Hindlimb muscle (tissue), 1 donor: ENCODE measurements at regions not wholly inside any gene's neighbourhood (a gene's known extent, or its start where the extent isn't known, plus 50 kb on each side); places are given as distances from the start of the nearest gene placed in this dataset.
"Not testable (repeated sequence)": the region's sequence is repeated elsewhere in the genome, so short reads cannot be mapped to it uniquely, and the experiment has no call there.

Experiments
- DNase-seq: peaks from one replicate; pipeline ENCODE4 v3.0.0-alpha.2; 2013

DNA sequence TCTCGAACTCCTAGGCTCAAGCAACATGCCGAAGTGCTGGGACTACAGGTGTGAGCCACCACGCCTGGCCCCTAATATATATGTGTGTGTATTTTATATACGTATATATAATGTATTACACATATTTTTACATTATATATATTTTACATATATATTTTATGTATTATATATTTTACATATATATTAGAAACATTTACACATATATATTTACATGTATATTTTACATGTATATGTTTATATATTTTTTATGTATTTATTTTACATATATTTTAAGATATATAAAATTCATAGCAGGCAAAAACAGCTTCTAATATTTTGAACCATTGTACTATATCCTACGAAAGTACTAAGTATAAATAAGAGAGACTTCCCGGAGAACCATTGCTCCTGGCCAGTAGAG, 455.1 kb downstream of the XYLT1 start:
- DNase-seq = no peak

DNA sequence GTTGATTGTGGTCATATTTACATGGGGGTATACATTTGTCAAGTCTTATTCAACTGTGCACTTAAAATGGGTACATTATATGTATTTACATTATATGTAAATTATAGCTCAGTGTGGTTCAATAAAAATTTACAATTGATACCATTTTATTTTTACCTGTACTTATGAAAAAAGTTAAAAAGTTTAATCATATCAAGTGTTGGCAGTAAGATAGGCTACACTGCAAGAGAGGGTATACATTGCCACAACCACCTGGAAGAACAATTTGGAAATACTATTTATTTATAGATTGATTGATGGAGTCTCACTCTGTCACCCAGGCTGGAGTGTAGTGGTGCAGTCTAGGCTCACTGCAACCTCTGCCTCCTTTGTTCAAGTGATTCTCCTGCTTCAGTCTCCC, 453.3 kb downstream of the XYLT1 start:
- DNase-seq = no peak

DNA sequence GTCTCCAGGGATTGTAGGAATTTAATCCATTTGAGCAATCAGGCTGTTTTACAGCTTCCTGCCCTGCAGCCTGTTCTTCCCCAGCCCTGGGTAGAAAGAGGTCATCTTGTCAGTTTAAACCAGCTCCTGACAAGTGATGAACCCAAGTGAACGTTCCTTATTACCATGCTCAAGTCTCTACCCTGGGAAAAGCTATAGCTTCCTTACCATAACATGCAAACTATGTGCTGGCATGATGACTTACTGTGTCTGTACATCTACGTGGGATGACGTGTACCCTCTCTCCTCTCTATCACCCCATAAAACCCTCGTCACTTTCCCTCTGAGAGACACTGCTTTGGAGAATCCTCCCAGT, 452.2 kb downstream of the XYLT1 start:
- DNase-seq = no peak

DNA sequence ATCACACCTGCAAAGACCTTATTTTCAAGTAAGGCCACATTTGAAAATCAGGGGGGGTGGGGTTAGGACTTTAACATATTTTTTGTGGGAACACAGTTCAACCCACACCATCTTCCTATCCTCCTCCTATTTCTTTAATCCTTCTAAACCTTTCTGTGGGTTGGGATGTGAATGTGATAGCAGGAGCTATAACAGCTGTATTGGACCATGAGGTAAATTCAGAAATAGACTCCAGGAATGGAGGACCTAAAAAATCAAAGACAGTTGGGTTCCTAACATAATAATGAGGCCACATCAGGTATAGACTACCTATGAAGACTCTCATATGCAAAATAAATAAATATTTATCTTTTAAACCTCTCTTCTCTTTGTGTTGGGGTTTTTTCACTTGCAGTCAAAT, 451.4 kb downstream of the XYLT1 start:
- DNase-seq = no peak

DNA sequence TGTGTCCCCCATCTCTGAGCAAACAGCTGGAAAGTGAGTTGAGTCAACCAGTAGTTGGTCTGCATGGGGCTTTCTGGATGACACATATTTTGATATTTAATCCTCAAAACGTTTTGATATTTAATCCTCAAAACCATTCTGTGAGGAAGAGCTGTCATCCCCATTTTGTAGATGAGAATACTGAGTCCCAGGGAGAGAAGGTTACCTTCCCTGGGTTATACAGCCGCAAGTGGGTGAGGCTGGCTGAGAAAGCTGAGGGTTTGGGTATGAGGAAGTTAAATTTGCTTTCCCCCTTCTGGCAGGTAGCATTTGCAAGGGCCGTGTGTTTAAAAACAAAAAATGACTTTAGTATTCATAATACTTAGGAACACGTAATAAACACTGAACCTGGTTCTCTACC, 447.2 kb downstream of the XYLT1 start:
- DNase-seq = no peak

DNA sequence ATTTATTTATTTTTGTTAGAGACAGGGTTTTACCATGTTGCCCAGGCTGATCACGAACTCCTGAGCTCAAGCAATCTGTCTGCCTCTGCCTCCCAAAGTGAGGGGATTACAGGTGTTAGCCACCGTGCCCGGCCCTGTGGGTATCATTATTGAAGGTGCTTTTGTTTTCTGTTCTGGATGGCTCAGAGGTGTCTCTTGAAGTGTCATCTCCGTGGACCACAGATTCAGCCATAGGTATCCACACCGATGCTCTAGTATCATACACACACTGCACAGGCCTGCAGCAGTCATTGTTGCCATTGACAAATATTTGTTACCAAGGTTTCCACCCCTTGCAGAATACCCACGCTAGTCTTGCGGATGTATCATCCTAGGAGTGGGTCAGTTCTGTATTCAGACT, 446.2 kb downstream of the XYLT1 start:
- DNase-seq = no peak

DNA sequence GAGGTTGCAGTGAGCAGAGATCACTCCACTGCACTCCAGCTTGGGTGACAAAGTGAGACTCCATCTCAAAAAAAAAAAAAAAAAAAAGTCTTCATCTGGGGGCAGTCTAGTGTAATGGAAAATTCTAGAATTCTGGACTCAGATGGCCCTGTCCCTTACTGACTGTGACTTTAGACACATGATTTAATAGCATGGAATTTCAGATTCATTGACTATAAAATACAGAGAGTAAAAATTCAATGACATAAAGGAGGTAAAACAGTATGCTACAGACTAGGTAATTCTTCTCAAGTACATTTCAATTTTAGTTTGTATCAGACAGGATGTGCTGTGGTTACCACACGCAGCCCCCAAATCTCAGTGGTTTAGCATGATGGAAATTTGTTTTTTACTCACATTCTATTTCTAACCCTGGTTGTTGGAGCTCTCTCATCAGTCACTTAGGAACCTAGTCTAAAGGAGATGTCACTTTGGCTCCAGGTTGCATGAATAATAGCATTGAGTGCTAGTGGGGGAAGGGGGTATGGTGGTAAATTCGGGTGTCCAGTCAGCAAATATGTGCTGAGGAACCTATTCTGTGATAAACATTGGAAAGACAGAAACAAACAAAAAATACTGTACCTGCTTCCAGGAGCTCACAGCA, 444.0 kb downstream of the XYLT1 start:
- DNase-seq = no peak

DNA sequence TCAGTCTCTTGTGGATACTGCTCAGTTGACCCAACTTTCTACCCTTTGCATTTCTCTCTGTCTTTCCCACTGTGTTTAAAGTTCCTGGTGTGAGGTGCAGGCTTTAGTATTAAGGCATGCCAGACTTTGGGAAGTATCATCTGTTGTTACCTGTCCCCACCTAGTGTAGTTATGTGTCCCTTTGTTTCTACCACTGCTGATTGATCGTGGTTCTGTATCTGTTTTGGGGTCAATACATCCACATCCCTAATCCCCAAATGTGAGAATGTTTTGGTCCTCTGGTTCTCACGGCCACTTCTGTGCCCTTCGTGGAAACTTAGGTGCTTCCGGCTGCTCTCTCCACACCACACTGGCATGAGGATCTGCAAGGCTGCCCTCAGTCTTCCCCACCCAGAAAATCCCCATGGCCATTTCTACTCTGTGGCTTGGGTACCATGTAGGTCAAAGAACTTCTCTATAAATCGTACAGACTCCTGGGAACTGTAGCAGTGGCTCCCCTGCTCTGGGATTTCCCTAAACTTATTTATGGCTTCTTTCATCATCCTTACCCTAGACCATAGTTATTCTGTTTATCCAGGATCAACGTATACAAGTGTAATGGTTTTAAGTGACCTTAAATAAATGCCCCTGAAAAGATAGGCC, 443.2 kb downstream of the XYLT1 start:
- DNase-seq = no peak

DNA sequence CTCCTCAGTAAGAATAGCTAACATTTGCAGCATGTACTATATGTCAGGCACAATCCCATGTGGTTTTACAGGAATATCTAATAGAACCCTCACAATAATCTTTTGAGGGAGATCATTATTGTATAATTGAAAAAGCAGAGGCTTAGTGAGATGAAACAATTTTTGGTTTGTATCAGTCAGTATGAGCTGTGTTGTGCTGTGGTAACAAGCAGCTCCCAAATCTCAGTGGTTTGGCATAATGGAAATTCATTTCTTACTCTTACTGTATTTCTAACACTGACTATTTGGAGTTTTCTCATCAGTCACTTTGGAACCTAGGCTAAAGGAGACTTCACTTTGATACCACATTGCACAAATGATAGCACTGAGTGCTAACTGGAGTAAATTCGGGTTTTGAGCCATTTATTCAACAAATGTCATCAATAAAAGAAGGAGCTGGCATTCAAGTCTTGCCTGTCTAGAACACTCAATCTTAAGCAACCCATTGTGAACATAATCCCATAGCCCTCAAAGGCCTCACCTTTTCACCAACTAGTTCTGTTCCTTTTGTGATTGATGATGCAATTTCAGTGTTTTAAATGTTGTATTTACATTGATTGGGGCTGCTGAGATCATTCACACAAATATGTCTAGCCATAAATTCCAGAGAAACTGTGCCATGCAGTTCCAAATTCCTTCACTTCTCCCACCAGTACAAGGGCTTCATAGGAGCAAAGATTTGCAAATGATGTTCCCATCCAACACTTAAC, 441.0 kb downstream of the XYLT1 start:
- DNase-seq = no peak

DNA sequence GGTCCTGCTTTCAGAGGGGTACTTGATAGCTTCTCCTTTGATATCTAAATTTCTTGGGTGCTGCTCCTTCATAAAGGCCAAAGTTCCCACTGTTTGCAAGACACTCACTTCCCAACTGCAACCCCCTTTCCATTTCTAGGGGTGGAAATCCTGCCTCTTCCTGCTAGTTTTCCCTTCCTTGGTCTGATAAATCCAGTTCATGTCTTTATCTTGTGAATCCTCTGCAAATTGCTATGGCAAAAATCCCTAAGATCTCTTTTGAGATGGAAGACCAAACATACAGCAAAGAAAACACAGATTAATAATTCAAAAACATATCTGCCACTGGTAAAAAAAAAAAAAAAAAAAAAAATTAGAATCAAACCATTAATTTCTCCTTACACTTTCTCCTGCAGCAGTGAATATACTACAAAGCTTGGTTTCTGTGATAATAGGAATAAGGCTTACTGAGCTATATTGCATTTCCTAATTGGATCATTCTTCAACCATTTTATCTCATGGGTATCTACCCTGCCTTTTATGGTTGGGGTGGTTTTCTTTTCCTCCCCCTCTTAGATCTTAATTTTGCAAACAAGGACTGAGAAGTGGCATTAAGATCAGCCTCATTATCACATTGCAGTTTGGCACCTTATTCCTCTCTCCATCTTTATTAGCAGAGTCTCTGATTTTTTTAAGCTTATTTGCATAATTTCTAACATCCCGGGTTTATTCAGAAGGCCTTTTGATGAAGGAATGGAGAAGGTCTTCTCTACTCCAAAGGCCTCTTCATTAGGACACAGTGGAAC, 439.1 kb downstream of the XYLT1 start:
- no peak for DNase-seq

DNA sequence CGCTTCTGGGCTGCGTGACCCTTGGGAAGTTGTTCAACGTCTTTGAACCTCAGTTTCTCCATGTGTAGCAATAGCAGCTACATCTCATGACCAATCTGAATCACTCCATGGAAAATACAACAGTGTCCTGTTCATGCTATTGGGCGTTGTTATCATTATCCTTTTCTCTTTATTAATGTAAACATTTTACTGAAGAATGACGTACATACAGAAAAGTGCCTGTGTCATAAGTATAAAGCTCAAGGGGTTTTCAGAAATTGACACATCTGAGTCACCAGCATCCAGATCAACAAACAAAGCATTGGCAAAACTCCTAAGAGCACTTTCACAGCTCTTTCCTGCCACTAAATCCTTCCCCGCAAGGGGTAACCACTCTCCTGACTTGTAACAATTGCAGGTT, 438.4 kb downstream of the XYLT1 start:
- no peak for DNase-seq

DNA sequence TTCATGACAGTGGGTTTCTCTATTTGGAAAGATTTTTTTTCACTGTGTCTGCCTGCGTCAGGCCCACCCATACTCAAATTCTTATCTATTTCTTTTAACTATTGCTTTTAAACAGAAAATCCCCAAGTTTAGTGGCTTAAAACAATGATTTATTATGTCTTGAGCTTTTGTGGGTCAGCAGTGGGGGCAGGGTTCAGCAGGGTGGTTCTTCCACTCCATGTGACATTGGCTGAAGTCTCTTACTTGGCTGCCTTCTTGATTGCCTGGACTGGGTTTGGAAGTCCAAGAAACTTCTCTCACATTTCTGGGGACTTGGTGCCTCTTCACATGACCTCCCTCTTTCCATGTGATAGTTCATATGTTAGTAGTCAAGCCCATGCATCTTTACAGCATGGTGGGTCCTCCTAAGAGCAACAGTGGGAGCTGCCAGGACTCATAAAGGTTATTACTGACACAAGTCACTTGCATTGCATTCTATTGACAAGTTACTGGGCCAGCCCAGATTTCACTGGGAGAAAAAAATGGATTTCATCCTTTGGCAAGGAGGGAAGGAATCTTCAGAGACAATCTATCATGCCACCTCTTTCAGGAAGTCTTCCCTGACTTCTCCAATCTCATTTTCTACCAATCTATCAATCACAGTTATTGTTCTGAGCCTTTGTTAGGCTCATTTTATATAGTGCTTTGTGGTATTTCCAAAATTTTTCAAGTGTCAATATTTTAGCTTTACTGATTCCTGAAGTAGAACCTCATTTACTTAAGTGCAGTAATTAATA, 436.1 kb downstream of the XYLT1 start:
- DNase-seq = no peak

DNA sequence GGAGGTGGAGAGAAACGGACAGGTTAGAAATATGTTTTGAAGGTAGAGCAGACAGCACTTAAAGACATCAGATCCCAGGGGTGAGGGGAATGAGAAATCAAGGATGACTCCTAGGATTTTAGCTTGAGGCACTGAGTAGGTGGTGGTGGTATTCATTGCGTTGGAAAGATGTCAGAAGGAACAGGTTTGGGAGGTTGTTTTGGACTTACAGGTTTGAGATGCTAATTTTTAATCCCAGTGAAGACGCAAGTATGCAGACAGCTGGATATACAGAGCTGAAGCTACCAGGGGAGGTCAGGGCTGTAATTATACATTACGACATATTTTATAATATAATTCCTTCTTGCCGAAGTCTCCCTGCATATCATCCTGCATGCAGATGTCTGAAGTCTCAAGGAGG, 433.3 kb downstream of the XYLT1 start:
- DNase-seq = no peak

DNA sequence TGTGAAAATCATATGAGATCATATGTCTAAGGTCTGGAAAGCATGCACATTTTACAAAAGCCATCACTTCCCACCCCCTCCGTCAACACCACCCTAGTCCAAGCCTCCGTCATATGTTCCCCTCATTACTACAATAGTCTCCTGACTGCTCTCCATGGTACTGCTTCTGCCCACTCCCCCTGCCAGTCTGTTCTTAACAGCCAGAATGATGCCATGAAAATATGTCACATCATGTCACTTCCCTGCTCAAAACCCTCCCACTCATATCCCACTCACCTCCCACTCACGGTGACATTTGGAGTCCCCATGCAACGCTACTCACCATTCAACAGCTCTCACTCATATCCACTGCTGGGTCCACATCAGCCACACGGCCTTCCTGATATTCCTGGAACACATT, 432.3 kb downstream of the XYLT1 start:
- no peak for DNase-seq

DNA sequence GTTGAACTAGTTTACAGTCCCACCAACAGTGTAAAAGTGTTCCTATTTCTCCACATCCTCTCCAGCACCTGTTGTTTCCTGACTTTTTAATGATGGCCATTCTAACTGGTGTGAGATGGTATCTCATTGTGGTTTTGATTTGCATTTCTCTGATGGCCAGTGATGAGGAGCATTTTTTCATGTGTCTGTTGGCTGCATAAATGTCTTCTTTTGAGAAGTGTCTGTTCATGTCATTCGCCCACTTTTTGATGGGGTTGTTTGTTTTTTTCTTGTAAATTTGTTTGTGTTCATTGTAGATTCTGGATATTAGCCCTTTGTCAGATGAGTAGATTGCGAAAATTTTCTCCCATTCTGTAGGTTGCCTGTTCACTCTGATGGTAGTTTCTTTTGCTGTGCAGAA, 421.7 kb downstream of the XYLT1 start:
- not testable (repeated sequence) for DNase-seq

DNA sequence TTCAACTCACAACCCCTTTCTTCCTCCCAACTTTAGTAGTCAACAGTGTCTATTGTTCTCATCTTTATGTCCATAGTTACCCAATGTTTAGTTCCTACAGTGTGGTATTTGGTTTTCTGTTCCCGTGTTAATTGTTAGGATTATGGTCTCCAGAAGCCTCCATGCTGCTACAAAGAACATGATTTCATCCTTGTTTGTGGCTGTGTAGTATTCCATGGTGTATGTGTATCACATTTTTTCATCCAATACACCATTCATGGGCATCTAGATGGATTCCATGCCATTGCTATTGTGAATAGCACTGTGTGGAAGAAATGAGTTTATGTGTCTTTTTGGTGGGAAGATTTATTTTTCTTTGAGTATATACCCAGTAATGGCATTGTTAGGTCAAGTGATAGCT, 420.3 kb downstream of the XYLT1 start:
- no peak for DNase-seq
